ENCODE measurements at regions not wholly inside any gene's neighbourhood (a gene's known extent, or its start where the extent isn't known, plus 50 kb on each side); places are given as distances from the start of the nearest gene placed in this dataset.

- no peak for DNase-seq (ENCODE audit: low read depth in 2 of 2)
Observed at GRCh38 chr14:40903709-40904108, 703.0 kb upstream of the LRFN5 start.

GRCh38 chr14:40899435-40899834 lies 707.2 kb upstream of the LRFN5 start:
- no peak for DNase-seq (ENCODE audit: low read depth in 2 of 2)

- DNase-seq (ENCODE audit: low read depth in 2 of 2), result no peak
Observed at GRCh38 chr14:40894846-40895245, 711.8 kb upstream of the LRFN5 start.

- no peak for DNase-seq (ENCODE audit: low read depth in 2 of 2)
Observed at GRCh38 chr14:40889126-40889525, 717.5 kb upstream of the LRFN5 start.

- no peak for DNase-seq (ENCODE audit: low read depth in 2 of 2)
Observed at GRCh38 chr14:40887912-40888311, 718.8 kb upstream of the LRFN5 start.

GRCh38 chr14:40870252-40870651 lies 736.4 kb upstream of the LRFN5 start:
- DNase-seq (ENCODE audit: low read depth in 2 of 2), result no peak

- no peak for DNase-seq (ENCODE audit: low read depth in 2 of 2)
Observed at GRCh38 chr14:40859055-40859454, 747.6 kb upstream of the LRFN5 start.

- DNase-seq (ENCODE audit: low read depth in 2 of 2), result no peak
Observed at GRCh38 chr14:40855343-40855742, 751.3 kb upstream of the LRFN5 start.

- DNase-seq (ENCODE audit: low read depth in 2 of 2), result no peak
Observed at GRCh38 chr14:40850191-40850590, 756.5 kb upstream of the LRFN5 start.

- no peak for DNase-seq (ENCODE audit: low read depth in 2 of 2)
Observed at GRCh38 chr14:40847480-40847879, 759.2 kb upstream of the LRFN5 start.

- DNase-seq (ENCODE audit: low read depth in 2 of 2), result no peak
Observed at GRCh38 chr14:40842816-40843215, 763.9 kb upstream of the LRFN5 start.

GRCh38 chr14:40841886-40842285 lies 764.8 kb upstream of the LRFN5 start:
- no peak for DNase-seq (ENCODE audit: low read depth in 2 of 2)

GRCh38 chr14:40838601-40839000 lies 768.1 kb upstream of the LRFN5 start:
- DNase-seq (ENCODE audit: low read depth in 2 of 2), result no peak

GRCh38 chr14:40806471-40806870 lies 800.2 kb upstream of the LRFN5 start:
- DNase-seq (ENCODE audit: low read depth in 2 of 2), result no peak

GRCh38 chr14:40796168-40796567 lies 810.5 kb upstream of the LRFN5 start:
- DNase-seq (ENCODE audit: low read depth in 2 of 2), result no peak

GRCh38 chr14:40784860-40785259 lies 821.8 kb upstream of the LRFN5 start:
- no peak for DNase-seq (ENCODE audit: low read depth in 2 of 2)

GRCh38 chr14:40762685-40763084 lies 844.0 kb upstream of the LRFN5 start:
- no peak for DNase-seq (ENCODE audit: low read depth in 2 of 2)

- DNase-seq (ENCODE audit: low read depth in 2 of 2), result no peak
Observed at GRCh38 chr14:40762177-40762576, 844.5 kb upstream of the LRFN5 start.

- no peak for DNase-seq (ENCODE audit: low read depth in 2 of 2)
Observed at GRCh38 chr14:40760704-40761103, 846.0 kb upstream of the LRFN5 start.

GRCh38 chr14:40758076-40758475 lies 848.6 kb upstream of the LRFN5 start:
- no peak for DNase-seq (ENCODE audit: low read depth in 2 of 2)

- DNase-seq (ENCODE audit: low read depth in 2 of 2), result no peak
Observed at GRCh38 chr14:40757376-40757950, 849.2 kb upstream of the LRFN5 start.

GRCh38 chr14:40733206-40733605 lies 873.5 kb upstream of the LRFN5 start:
- DNase-seq (ENCODE audit: low read depth in 2 of 2), result no peak

GRCh38 chr14:40727107-40727506 lies 879.6 kb upstream of the LRFN5 start:
- no peak for DNase-seq (ENCODE audit: low read depth in 2 of 2)

- no peak for DNase-seq (ENCODE audit: low read depth in 2 of 2)
Observed at GRCh38 chr14:40713387-40713786, 893.3 kb upstream of the LRFN5 start.
